K562 (cell line): ENCODE measurements at regions not wholly inside any gene's neighbourhood (a gene's known extent, or its start where the extent isn't known, plus 50 kb on each side); places are given as distances from the start of the nearest gene placed in this dataset.

Experiments used
- ATAC-seq: fragments of 200-7000 bp; cut with Tn5 transposase; 3 replicates; pipeline ENCODE4 v1.9.1; 2020; ENCODE audit warnings: moderate library complexity
- BruUV-seq: library from RNA; stranded (reverse); fragments of 400-500 nt; replicated peaks from 2 replicates; lab custom pipeline; 2021; lab: Mats Ljungman, UMichigan
- CTCF ChIA-PET: fragments of 300-600 bp; formaldehyde crosslinking; extraction: SDS; loops from one replicate; lab custom pipeline; 2021; ENCODE audit warnings: low intra/inter-chr PET ratio; lab: Yijun Ruan, JAX
- POLR2A ChIA-PET: fragments of 300-600, 350-650 bp; sonication (Branson Sonifier 250); formaldehyde crosslinking; extraction: SDS; loops from one replicate; lab custom pipeline; 2021; ENCODE audit warnings: antibody characterized with exemption, inconsistent platforms; lab: Yijun Ruan, JAX
- DNase-seq, 4 experiments: peaks; one replicate each; pipeline versions ENCODE4 v3.0.0 to v3.0.0-alpha.2; 2011 to 2018; ENCODE audit warnings: low spot score in 3 of 4, mixed read lengths in 3 of 4; ENCODE audit errors: extremely low read depth in 1 of 4
- FAIRE-seq: peaks from 2 replicates; lab custom pipeline; 2011; peaks lifted over from hg19 to GRCh38; lab: Jason Lieb, UNC
- H2AFZ ChIP-seq: 2 replicates; pipeline ENCODE4 v1.6.0; 2011; ENCODE audit warnings: low read depth, low read length, control low read depth, inconsistent platforms
- H3K27ac ChIP-seq: fragments of 200-600 bp; 3 replicates; pipeline ENCODE4 v1.8.0; 2011; ENCODE audit warnings: low read depth, mild to moderate bottlenecking, control low read depth, inconsistent platforms, low read length, moderate library complexity, mixed read lengths; ENCODE audit errors: extremely low read depth
- H3K27me3 ChIP-seq, 2 experiments: fragments of 300-600 bp in 1 of 2; 2 replicates in 1 of 2; 3 replicates in 1 of 2; pipeline versions ENCODE4 v1.6.0 to v1.8.0; 2011; ENCODE audit warnings: inconsistent platforms in 2 of 2, low read length in 2 of 2, mild to moderate bottlenecking in 1 of 2, mixed read lengths in 1 of 2, moderate library complexity in 1 of 2; ENCODE audit not compliant: control insufficient read depth in 2 of 2, insufficient read depth in 2 of 2
- H3K36me3 ChIP-seq: fragments of 300-600 bp; 3 replicates; pipeline ENCODE4 v1.8.0; 2011; ENCODE audit warnings: mild to moderate bottlenecking, low read length, inconsistent platforms; ENCODE audit not compliant: control insufficient read depth, insufficient read depth
- H3K4me1 ChIP-seq, 2 experiments: fragments of 200-600 bp in 1 of 2; replicated peaks in 1 of 2; 2 replicates in 1 of 2; 3 replicates in 1 of 2; pipeline versions ENCODE4 v1.5.1 to v1.8.0; 2011; ENCODE audit warnings: inconsistent platforms in 2 of 2, low read length in 2 of 2, mild to moderate bottlenecking in 1 of 2, mixed read lengths in 1 of 2, moderate library complexity in 1 of 2; ENCODE audit not compliant: control insufficient read depth in 2 of 2, insufficient read depth in 2 of 2
- H3K4me2 ChIP-seq: 2 replicates; pipeline ENCODE4 v1.6.1; 2011; ENCODE audit warnings: low read length, control low read depth, inconsistent platforms, mixed read lengths; ENCODE audit not compliant: insufficient read depth
- H3K4me3 ChIP-seq: fragments of 200-600 bp; sonication (generic), shearing (Covaris generic); 2 replicates; pipeline ENCODE4 v1.5.1; 2016; ENCODE audit warnings: control low read depth, inconsistent platforms
- H3K79me2 ChIP-seq: fragments of 200-600 bp; 3 replicates; pipeline ENCODE4 v1.8.0; 2011; ENCODE audit warnings: low read length, inconsistent platforms; ENCODE audit not compliant: control insufficient read depth, insufficient read depth
- H3K9ac ChIP-seq, 2 experiments: 2 replicates each; pipeline versions ENCODE4 v1.6.0 to v1.6.1; 2011; ENCODE audit warnings: low read depth in 2 of 2, low read length in 2 of 2, control low read depth in 1 of 2, inconsistent platforms in 1 of 2, mild to moderate bottlenecking in 1 of 2, mixed read lengths in 1 of 2; ENCODE audit not compliant: insufficient read depth in 1 of 2
- H3K9me1 ChIP-seq: one replicate; pipeline ENCODE4 v1.6.0; 2011; ENCODE audit warnings: inconsistent platforms, mild to moderate bottlenecking, low read length, moderate library complexity; ENCODE audit not compliant: control insufficient read depth, insufficient read depth
- H3K9me3 ChIP-seq: replicated peaks from 2 replicates; pipeline ENCODE4 v1.5.1; 2011; ENCODE audit warnings: low read depth, low read length, inconsistent platforms; ENCODE audit not compliant: control insufficient read depth, insufficient read depth
- H4K20me1 ChIP-seq: replicated peaks from 2 replicates; pipeline ENCODE4 v1.6.1; 2011; ENCODE audit warnings: low read length, inconsistent platforms, mixed read lengths; ENCODE audit not compliant: control insufficient read depth, insufficient read depth
- ATF6 ChIP-seq: sonication (generic); formaldehyde crosslinking; IDR thresholded peaks from 2 replicates; pipeline ENCODE4 v1.4.0; 2020; ENCODE audit warnings: mild to moderate bottlenecking, missing genetic modification reagents
- CREB1 ChIP-seq, 2 experiments: sonication (generic) in 1 of 2; formaldehyde crosslinking in 1 of 2; IDR thresholded peaks; 2 replicates each; pipeline versions ENCODE4 v1.6.1 to v1.8.0; 2012 to 2022; ENCODE audit warnings: inconsistent platforms in 1 of 2, mild to moderate bottlenecking in 1 of 2, missing genetic modification reagents in 1 of 2, moderate library complexity in 1 of 2
- CUX1 ChIP-seq: fragments of 200-800 bp; sonication (Bioruptor generic); IDR thresholded peaks from 2 replicates; pipeline ENCODE4 v1.6.1; 2016; ENCODE audit warnings: missing genetic modification characterization, missing compliant biosample characterization
- FIP1L1 ChIP-seq: fragments of 200-400 bp; formaldehyde crosslinking; IDR thresholded peaks from 2 replicates; pipeline ENCODE4 v1.6.1; 2018; ENCODE audit warnings: mild to moderate bottlenecking, low read depth, low read length; ENCODE audit not compliant: poor library complexity, severe bottlenecking
- FOXJ3 ChIP-seq: sonication (generic); formaldehyde crosslinking; IDR thresholded peaks from 2 replicates; pipeline ENCODE4 v1.4.0; 2020; ENCODE audit warnings: mild to moderate bottlenecking, missing genetic modification reagents
- IFI16 ChIP-seq: fragments of 250-450 bp; sonication (Bioruptor Pico); IDR thresholded peaks from 2 replicates; pipeline ENCODE4 v2.1.2; 2022; ENCODE audit warnings: mild to moderate bottlenecking, inconsistent platforms
- NR2C1 ChIP-seq, 2 experiments: fragments of 450-650 bp; IDR thresholded peaks; 2 replicates each; pipeline ENCODE4 v1.6.1; 2017; ENCODE audit warnings: mild to moderate bottlenecking in 2 of 2, antibody characterized with exemption in 1 of 2, inconsistent platforms in 1 of 2, missing compliant biosample characterization in 1 of 2, missing genetic modification characterization in 1 of 2
- PCBP1 ChIP-seq: fragments of 200-400 bp; formaldehyde crosslinking; IDR thresholded peaks from 2 replicates; pipeline ENCODE4 v1.6.1; 2018; ENCODE audit warnings: mild to moderate bottlenecking, low read depth, low read length; ENCODE audit not compliant: poor library complexity, severe bottlenecking
- RBM15 ChIP-seq: fragments of 200-400 bp; formaldehyde crosslinking; IDR thresholded peaks from 2 replicates; pipeline ENCODE4 v1.6.1; 2018; ENCODE audit warnings: mild to moderate bottlenecking, low read length, moderate library complexity; ENCODE audit not compliant: insufficient read depth
- U2AF1 ChIP-seq: fragments of 200-400 bp; formaldehyde crosslinking; optimal IDR thresholded peaks from 2 replicates; pipeline ENCODE3; 2017; ENCODE audit warnings: mild to moderate bottlenecking, low read depth, low read length, moderate library complexity
- ZNF134 ChIP-seq: fragments of 250-450 bp; sonication (Bioruptor Pico); conservative IDR thresholded peaks from 2 replicates; pipeline ENCODE4 v1.4.0; 2020
- ZNF282 ChIP-seq: sonication (generic); formaldehyde crosslinking; IDR thresholded peaks from 2 replicates; pipeline ENCODE4 v1.8.1; 2023; ENCODE audit warnings: missing genetic modification reagents
- ZSCAN29 ChIP-seq: fragments of 450-650 bp; IDR thresholded peaks from 2 replicates; pipeline ENCODE4 v1.6.1; 2017
- WGBS: fragments of 100-300 bp; shearing (Covaris generic); methylation state at CpG from one replicate; pipeline ENCODE4 v1.1.6; 2016; ENCODE audit warnings: low coverage, mixed read lengths; ENCODE audit not compliant: insufficient coverage; ENCODE audit errors: missing lambda C conversion rate; 5-methylcytosine and 5-hydroxymethylcytosine counted together
- in situ Hi-C: fragments of 300-500 bp; cut with MboI; formaldehyde crosslinking; loops from 4 replicates; pipeline ENCODE4 v1.15.0; 2018; ENCODE audit warnings: inconsistent platforms, mixed read lengths
- intact Hi-C: fragments of 100-400 bp; cut with micrococcal nuclease; formaldehyde crosslinking; loops from 2 replicates; pipeline ENCODE4 v1.14.2; 2022

- TF ChIP-seq CUX1 (CRISPR knock-in tag): no peak
- TF ChIP-seq CREB1 (IDR thresholded peaks at IDR 0.05): no peak
- TF ChIP-seq CREB1 (CRISPR knock-in tag; IDR thresholded peaks at IDR 0.05): no peak
- no peak for TF ChIP-seq PCBP1
- TF ChIP-seq U2AF1: no peak
- TF ChIP-seq ZSCAN29: no peak
- no peak for TF ChIP-seq ZNF134
These were observed 63.3 kb upstream of the ZNF236 start (continued) for GRCh38 chr18:76759056-76759455.

- no peaks in the 10 kb centered on the region for H3K79me2 ChIP-seq
- H3K9ac ChIP-seq: no peak overlapping the region
- H3K4me1 ChIP-seq: peaks cover 0 to 10% of the 10 kb centered on the region in 2 experiments; a peak in 2 of 5 replicates
- no peaks in the 10 kb centered on the region for H3K9me1 ChIP-seq
- 36% methylated on average over 7 of the region's 15 CpGs for WGBS
- peaks cover 0 to 5% of the 10 kb centered on the region in 2 experiments; a peak in 4 of 5 replicates for H3K27me3 ChIP-seq
- no peak overlapping the region for H3K4me3 ChIP-seq
- no peaks in the 10 kb centered on the region for H3K9me3 ChIP-seq
- intact Hi-C loops: no loop called here
- no peak overlapping the region for H3K4me2 ChIP-seq
- in situ Hi-C loops: no loop called here
- no peaks in the 10 kb centered on the region for H4K20me1 ChIP-seq
- no peak overlapping the region for H2AFZ ChIP-seq
- no TSS peak for BruUV-seq
- DNase-seq (no peak), ATAC-seq (no peak), FAIRE-seq (no peak)
- ChIA-PET CTCF (no interaction called here), POLR2A (no interaction called here)
- no peaks in the 10 kb centered on the region for H3K36me3 ChIP-seq
- no peak overlapping the region for H3K27ac ChIP-seq
- TF ChIP-seq NR2C1 (IDR thresholded peaks at IDR 0.05) (no peak), NR2C1 (tag; IDR thresholded peaks at IDR 0.05) (no peak), RBM15 (no peak), ATF6 (CRISPR knock-in tag) (no peak), FIP1L1 (no peak), FOXJ3 (CRISPR knock-in tag) (no peak), IFI16 (CRISPR knock-in tag) (no peak), ZNF282 (no peak)
These were observed 64.4 kb upstream of the ZNF236 start for GRCh38 chr18:76757925-76758324.
